IMR-90 (cell line): ENCODE measurements at regions not wholly inside any gene's neighbourhood (a gene's known extent, or its start where the extent isn't known, plus 50 kb on each side); places are given as distances from the start of the nearest gene placed in this dataset.

Source experiments
- ATAC-seq: fragments of 200-7000 bp; cut with Tn5 transposase; 2 replicates; pipeline ENCODE4 v1.9.1; 2020; ENCODE audit warnings: low read depth, mild to moderate bottlenecking, moderate library complexity
- BruUV-seq: library from RNA; stranded (reverse); fragments of 400-500 nt; replicated peaks from 2 replicates; lab custom pipeline; 2021; lab: Mats Ljungman, UMichigan
- CTCF ChIA-PET: fragments of 300-600 bp; formaldehyde crosslinking; extraction: SDS; loops from one replicate; lab custom pipeline; 2021; ENCODE audit warnings: antibody characterized with exemption; lab: Yijun Ruan, JAX
- POLR2A ChIA-PET: fragments of 300-600 bp; sonication (Branson Sonifier 250); formaldehyde crosslinking; loops from one replicate; lab custom pipeline; 2022; ENCODE audit warnings: antibody characterized with exemption; ENCODE audit not compliant: unreplicated experiment; lab: Charles Lee
- DNase-seq: peaks from one replicate; pipeline ENCODE4 v3.0.0; 2013
- H2AFZ ChIP-seq: replicated peaks from 2 replicates; pipeline ENCODE3; 2013; ENCODE audit warnings: low read length, mild to moderate bottlenecking; ENCODE audit not compliant: poor library complexity
- H2AK5ac ChIP-seq: 2 replicates; pipeline ENCODE4 v1.6.1; 2013; ENCODE audit warnings: low read depth, low read length, inconsistent platforms
- H2AK9ac ChIP-seq: replicated peaks from 2 replicates; pipeline ENCODE3; 2013; ENCODE audit warnings: mild to moderate bottlenecking, low read depth, low read length, moderate library complexity; ENCODE audit not compliant: poor library complexity
- H2BK120ac ChIP-seq: 2 replicates; pipeline ENCODE4 v1.6.1; 2013; ENCODE audit warnings: low read depth, low read length, inconsistent platforms
- H2BK15ac ChIP-seq: 3 replicates; pipeline ENCODE4 v1.6.1; 2013; ENCODE audit warnings: low read depth, low read length, inconsistent platforms
- H2BK20ac ChIP-seq: 2 replicates; pipeline ENCODE4 v1.6.1; 2013; ENCODE audit warnings: low read depth, mild to moderate bottlenecking, inconsistent platforms, low read length, moderate library complexity
- H2BK5ac ChIP-seq: 2 replicates; pipeline ENCODE4 v1.6.1; 2013; ENCODE audit warnings: mild to moderate bottlenecking, low read depth, low read length, inconsistent platforms; ENCODE audit not compliant: poor library complexity, severe bottlenecking
- H3K14ac ChIP-seq: replicated peaks from 2 replicates; pipeline ENCODE4 v1.6.1; 2013; ENCODE audit warnings: low read depth, low read length, inconsistent platforms
- H3K18ac ChIP-seq: 2 replicates; pipeline ENCODE4 v1.6.1; 2013; ENCODE audit warnings: low read depth, low read length, control low read depth
- H3K23ac ChIP-seq: 2 replicates; pipeline ENCODE4 v1.6.1; 2013; ENCODE audit warnings: low read depth, low read length, inconsistent platforms
- H3K27ac ChIP-seq: 2 replicates; pipeline ENCODE4 v1.5.1; 2013; ENCODE audit warnings: mild to moderate bottlenecking, control low read depth, low read length; ENCODE audit not compliant: insufficient read depth
- H3K27me3 ChIP-seq: 2 replicates; pipeline ENCODE4 v1.6.1; 2013; ENCODE audit warnings: low read length; ENCODE audit not compliant: control insufficient read depth, insufficient read depth
- H3K36me3 ChIP-seq: 2 replicates; pipeline ENCODE4 v1.6.1; 2013; ENCODE audit warnings: low read length, mixed read lengths; ENCODE audit not compliant: control insufficient read depth, insufficient read depth
- H3K4ac ChIP-seq: 2 replicates; pipeline ENCODE4 v1.6.1; 2013; ENCODE audit warnings: low read depth, low read length, inconsistent platforms
- H3K4me1 ChIP-seq: 2 replicates; pipeline ENCODE4 v1.6.1; 2013; ENCODE audit warnings: low read length, mixed read lengths; ENCODE audit not compliant: control insufficient read depth, insufficient read depth
- H3K4me2 ChIP-seq: 2 replicates; pipeline ENCODE4 v1.6.1; 2013; ENCODE audit warnings: low read depth, mild to moderate bottlenecking, control low read depth, low read length, moderate library complexity
- H3K4me3 ChIP-seq: 2 replicates; pipeline ENCODE4 v1.5.1; 2013; ENCODE audit warnings: low read depth, mild to moderate bottlenecking, control low read depth, low read length, moderate library complexity; ENCODE audit not compliant: insufficient read depth
- H3K56ac ChIP-seq: 2 replicates; pipeline ENCODE4 v1.6.1; 2013; ENCODE audit warnings: low read length, inconsistent platforms; ENCODE audit not compliant: insufficient read depth; ENCODE audit errors: extremely low read depth
- H3K79me1 ChIP-seq, 2 experiments: 2 replicates each; pipeline ENCODE4 v1.6.1; 2013; ENCODE audit warnings: low read length in 2 of 2, inconsistent platforms in 1 of 2, low read depth in 1 of 2
- H3K9ac ChIP-seq: 2 replicates; pipeline ENCODE4 v1.6.1; 2013; ENCODE audit warnings: low read depth, low read length, control low read depth
- H3K9me1 ChIP-seq: 2 replicates; pipeline ENCODE4 v1.6.1; 2013; ENCODE audit warnings: low read length, inconsistent platforms; ENCODE audit not compliant: insufficient read depth
- H3K9me3 ChIP-seq: 2 replicates; pipeline ENCODE4 v1.6.1; 2013; ENCODE audit warnings: low read length; ENCODE audit not compliant: control insufficient read depth, insufficient read depth
- H4K20me1 ChIP-seq: 2 replicates; pipeline ENCODE4 v1.6.1; 2013; ENCODE audit warnings: low read length, inconsistent platforms; ENCODE audit not compliant: insufficient read depth
- H4K5ac ChIP-seq: 2 replicates; pipeline ENCODE4 v1.6.1; 2013; ENCODE audit warnings: mild to moderate bottlenecking, low read depth, low read length, control low read depth
- H4K8ac ChIP-seq, 2 experiments: 2 replicates each; pipeline ENCODE4 v1.6.1; 2013; ENCODE audit warnings: low read depth in 2 of 2, low read length in 2 of 2, control low read depth in 1 of 2, inconsistent platforms in 1 of 2
- H4K91ac ChIP-seq: 2 replicates; pipeline ENCODE4 v1.6.1; 2013; ENCODE audit warnings: low read depth, low read length, inconsistent platforms; ENCODE audit not compliant: insufficient read depth
- BHLHE40 ChIP-seq: fragments of 150-350 bp; IDR thresholded peaks from 2 replicates; pipeline ENCODE4 v1.6.1; 2016; ENCODE audit warnings: mild to moderate bottlenecking, low read depth, low read length
- CEBPB ChIP-seq: IDR thresholded peaks from 2 replicates; pipeline ENCODE4 v1.6.1; 2012; ENCODE audit warnings: low read depth, low read length, improper control_type of control experiment
- CHD1 ChIP-seq: IDR thresholded peaks from 2 replicates; pipeline ENCODE4 v1.6.1; 2012; ENCODE audit warnings: low read depth, low read length, improper control_type of control experiment
- CTCF ChIP-seq: conservative IDR thresholded peaks from 2 replicates; pipeline ENCODE4 v1.5.1; 2012; ENCODE audit warnings: mild to moderate bottlenecking, low read depth, low read length, improper control_type of control experiment
- ELK1 ChIP-seq: fragments of 150-350 bp; IDR thresholded peaks from 2 replicates; pipeline ENCODE4 v1.6.1; 2016; ENCODE audit warnings: low read depth, mild to moderate bottlenecking, low read length, moderate library complexity, borderline replicate concordance
- FOS ChIP-seq: fragments of 150-350 bp; IDR thresholded peaks from 2 replicates; pipeline ENCODE4 v1.6.1; 2016; ENCODE audit warnings: low read depth, low read length
- MAFK ChIP-seq: IDR thresholded peaks from 2 replicates; pipeline ENCODE4 v1.6.1; 2012; ENCODE audit warnings: low read depth, low read length, improper control_type of control experiment
- MAZ ChIP-seq: IDR thresholded peaks from 2 replicates; pipeline ENCODE4 v1.6.1; 2012; ENCODE audit warnings: low read depth, mild to moderate bottlenecking, low read length, improper control_type of control experiment, moderate library complexity, borderline replicate concordance
- MXI1 ChIP-seq: IDR thresholded peaks from 2 replicates; pipeline ENCODE4 v1.6.1; 2012; ENCODE audit warnings: low read depth, mild to moderate bottlenecking, low read length, moderate library complexity, borderline replicate concordance
- NFE2L2 ChIP-seq: fragments of 150-350 bp; IDR thresholded peaks from 2 replicates; pipeline ENCODE4 v1.6.1; 2016; ENCODE audit warnings: low read depth, mild to moderate bottlenecking, low read length
- POLR2A ChIP-seq: IDR thresholded peaks from 2 replicates; pipeline ENCODE4 v1.6.1; 2012; ENCODE audit warnings: mild to moderate bottlenecking, low read depth, low read length
- RAD21 ChIP-seq: IDR thresholded peaks from 2 replicates; pipeline ENCODE4 v1.6.1; 2012; ENCODE audit warnings: low read length, improper control_type of control experiment
- RCOR1 ChIP-seq: IDR thresholded peaks from 2 replicates; pipeline ENCODE4 v1.6.1; 2012; ENCODE audit warnings: mild to moderate bottlenecking, low read length, improper control_type of control experiment; ENCODE audit not compliant: insufficient replicate concordance
- RFX5 ChIP-seq: IDR thresholded peaks from 2 replicates; pipeline ENCODE4 v1.8.0; 2012; ENCODE audit warnings: low read depth, mild to moderate bottlenecking, low read length, moderate library complexity
- SMC3 ChIP-seq: fragments of 150-350 bp; IDR thresholded peaks from 2 replicates; pipeline ENCODE4 v1.6.1; 2016; ENCODE audit warnings: low read depth, mild to moderate bottlenecking, antibody characterized with exemption, low read length, moderate library complexity
- USF2 ChIP-seq: fragments of 150-350 bp; IDR thresholded peaks from 2 replicates; pipeline ENCODE4 v1.6.1; 2017; ENCODE audit warnings: mild to moderate bottlenecking, antibody characterized with exemption, low read length, low read depth
- WGBS, 2 experiments: methylation state at CpG; one replicate each; pipeline versions ENCODE4 v1.1.5 to v1.1.7; 2013; ENCODE audit warnings: missing lambda C conversion rate in 2 of 2; ENCODE audit not compliant: insufficient read length in 1 of 2; ENCODE audit errors: extremely low coverage in 2 of 2; 5-methylcytosine and 5-hydroxymethylcytosine counted together
- dilution Hi-C: fragments of 300-500 bp; cut with HindIII; formaldehyde crosslinking; loops from one replicate; pipeline ENCODE4 v1.14.3; 2018; ENCODE audit warnings: low sequenced_read_pairs; ENCODE audit not compliant: unreplicated experiment
- in situ Hi-C: fragments of 300-500 bp; cut with MboI; formaldehyde crosslinking; loops from 3 replicates; pipeline ENCODE4 v1.14.3; 2019; ENCODE audit warnings: low sequenced_read_pairs, inconsistent platforms, mixed read lengths
- intact Hi-C: fragments of 100-400 bp; cut with micrococcal nuclease; formaldehyde crosslinking; loops from 2 replicates; pipeline ENCODE4 v1.10.0; 2022

- H4K20me1 ChIP-seq = no peaks in the 10 kb centered on the region
- no peak overlapping the region for H3K18ac ChIP-seq
- 8% methylated on average over 5 of the region's 11 CpGs; no CpG with 5 or more reads in 1 of the 2 experiments for WGBS, 2 experiments
- no peak for ATAC-seq
- H3K36me3 ChIP-seq = no peaks in the 10 kb centered on the region
- H2BK15ac ChIP-seq = no peak overlapping the region
- no peaks in the 10 kb centered on the region for H3K4me1 ChIP-seq
- no peak for TF ChIP-seq RCOR1
- TF ChIP-seq MAZ = no peak
- TF ChIP-seq FOS = no peak
- no peak for TF ChIP-seq CEBPB
- TF ChIP-seq RFX5 = no peak
- no peak for TF ChIP-seq CTCF
- no peak for TF ChIP-seq MAFK
- TF ChIP-seq MXI1 = no peak
- no peak for TF ChIP-seq RAD21
- TF ChIP-seq BHLHE40 = no peak
- TF ChIP-seq SMC3 = no peak
- TF ChIP-seq NFE2L2 = no peak
- no peak for TF ChIP-seq CHD1
- TF ChIP-seq ELK1 = no peak
- no peak for TF ChIP-seq USF2
- no peak for TF ChIP-seq POLR2A
- no TSS peak for BruUV-seq
- dilution Hi-C loops (no loop called here), in situ Hi-C loops (no loop called here), intact Hi-C loops (no loop called here)
- H4K8ac ChIP-seq = no peak overlapping the region
- H3K4ac ChIP-seq = no peak overlapping the region
- H4K5ac ChIP-seq = no peak overlapping the region
- no peak for DNase-seq
- no peak overlapping the region for H3K23ac ChIP-seq
- H3K27me3 ChIP-seq = peaks cover 13% of the 10 kb centered on the region; the same call in 1 of the 2 replicates
- H3K79me1 ChIP-seq = no peaks in the 10 kb centered on the region
- CTCF ChIA-PET = no interaction called here
- H2BK120ac ChIP-seq = no peak overlapping the region
- no peak overlapping the region for H3K14ac ChIP-seq
- H2BK5ac ChIP-seq = no peak overlapping the region
- no peak overlapping the region for H3K56ac ChIP-seq
- no peak overlapping the region for H3K27ac ChIP-seq
- H3K9ac ChIP-seq = no peak overlapping the region
- H2AK5ac ChIP-seq = no peak overlapping the region
- no peak overlapping the region for H3K4me3 ChIP-seq
- H2AK9ac ChIP-seq = no peak overlapping the region
- no peak overlapping the region for H4K91ac ChIP-seq
- H3K9me1 ChIP-seq = no peaks in the 10 kb centered on the region
- POLR2A ChIA-PET = no interaction called here
- H2BK20ac ChIP-seq = no peak overlapping the region
- no peaks in the 10 kb centered on the region for H3K9me3 ChIP-seq
- H2AFZ ChIP-seq = no peak overlapping the region
- no peak overlapping the region for H3K4me2 ChIP-seq
Measured at GRCh38 chr17:79484600-79485418, 126.0 kb downstream of the RBFOX3 start.
